ENCODE measurements at regions not wholly inside any gene's neighbourhood (a gene's known extent, or its start where the extent isn't known, plus 50 kb on each side); places are given as distances from the start of the nearest gene placed in this dataset.

DNA sequence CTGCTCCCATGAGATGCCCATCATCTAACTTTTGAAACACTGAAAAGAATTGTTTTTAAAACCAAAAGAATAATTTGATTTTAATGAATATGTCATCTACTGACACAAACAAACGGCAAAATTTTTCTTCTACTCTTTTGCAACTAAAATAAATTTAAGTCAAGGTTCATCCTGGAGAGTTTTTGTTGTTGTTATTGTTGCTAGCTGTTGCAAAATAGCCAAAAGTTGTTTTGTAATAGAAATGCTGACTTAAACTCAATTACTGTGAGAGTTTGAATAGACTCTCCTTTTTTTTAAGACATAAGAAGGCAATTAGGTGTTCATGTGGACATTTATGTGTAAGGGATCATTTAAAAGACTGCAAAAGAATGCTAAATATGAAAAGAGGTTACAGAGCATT is 146.0 kb upstream of the SEM1 start:
- no peak for DNase-seq
- Histone ChIP-seq H2AFZ (replicated peaks; ENCODE audit: low read length, poor library complexity) (no peak overlapping the region), H3K27me3 (ENCODE audit: control insufficient read depth, insufficient read depth, low read length) (no peaks in the 10 kb centered on the region), H3K4me2 (ENCODE audit: low read depth, low read length) (no peak overlapping the region), H4K20me1 (ENCODE audit: insufficient read depth, low read length) (no peaks in the 10 kb centered on the region), H3K23ac (ENCODE audit: low read depth, low read length) (no peak overlapping the region), H4K91ac (ENCODE audit: insufficient read depth, low read depth, low read length) (no peak overlapping the region), H3K4me1 (ENCODE audit: control insufficient read depth, insufficient read depth, low read length) (no peaks in the 10 kb centered on the region), H3K18ac (ENCODE audit: low read depth, low read length) (no peak overlapping the region), H2BK20ac (ENCODE audit: low read depth, low read length) (no peak overlapping the region), H2AK5ac (ENCODE audit: low read depth, low read length) (no peak overlapping the region), H2BK5ac (ENCODE audit: low read depth, low read length, poor library complexity, severe bottlenecking) (no peak overlapping the region), H3K36me3 (ENCODE audit: control insufficient read depth, insufficient read depth, low read length) (no peaks in the 10 kb centered on the region), H3K4me3 (ENCODE audit: insufficient read depth, low read depth, low read length) (no peak overlapping the region), H4K5ac (ENCODE audit: low read depth, low read length) (no peak overlapping the region), H4K8ac (ENCODE audit: low read depth in 2 of 2, low read length in 2 of 2) (no peak overlapping the region), H3K9ac (ENCODE audit: low read depth, low read length) (no peak overlapping the region), H3K56ac (ENCODE audit: extremely low read depth, insufficient read depth, low read length) (no peak overlapping the region), H2AK9ac (replicated peaks; ENCODE audit: low read depth, low read length, poor library complexity) (no peak overlapping the region), H3K79me1 (ENCODE audit: low read depth in 1 of 2, low read length in 2 of 2) (no peaks in the 10 kb centered on the region), H3K4ac (ENCODE audit: low read depth, low read length) (no peak overlapping the region), H3K9me3 (ENCODE audit: control insufficient read depth, insufficient read depth, low read length) (peaks cover 5% of the 10 kb centered on the region), H2BK15ac (ENCODE audit: low read depth, low read length) (no peak overlapping the region), H3K27ac (ENCODE audit: insufficient read depth, low read length) (no peak overlapping the region), H2BK120ac (ENCODE audit: low read depth, low read length) (no peak overlapping the region), H3K14ac (replicated peaks; ENCODE audit: low read depth, low read length) (no peak overlapping the region), H3K9me1 (ENCODE audit: insufficient read depth, low read length) (no peaks in the 10 kb centered on the region)
- no peak for ATAC-seq (ENCODE audit: low read depth)
- dilution Hi-C loops (cut with HindIII; ENCODE audit: low sequenced_read_pairs, unreplicated experiment) (no loop called here), in situ Hi-C loops (cut with MboI; ENCODE audit: low sequenced_read_pairs) (no loop called here), intact Hi-C loops (cut with micrococcal nuclease) (no loop called here)
- ChIA-PET CTCF (no interaction called here), POLR2A (ENCODE audit: unreplicated experiment) (no interaction called here)
- no peak for TF ChIP-seq RFX5 (IDR thresholded peaks at IDR 0.05; ENCODE audit: low read depth, low read length)
- TF ChIP-seq POLR2A (IDR thresholded peaks at IDR 0.05; ENCODE audit: low read depth, low read length) = no peak
- no peak for TF ChIP-seq MAFK (IDR thresholded peaks at IDR 0.05; ENCODE audit: low read depth, low read length)
- no peak for TF ChIP-seq ELK1 (IDR thresholded peaks at IDR 0.05; ENCODE audit: borderline replicate concordance, low read depth, low read length)
- TF ChIP-seq RCOR1 (IDR thresholded peaks at IDR 0.05; ENCODE audit: insufficient replicate concordance, low read length) = no peak
- WGBS, 2 experiments (ENCODE audit: extremely low coverage in 2 of 2, insufficient read length in 1 of 2) = no CpG with 5 or more reads among the region's 1 CpG
- BruUV-seq (replicated peaks) = no TSS peak
